ENCODE measurements at regions not wholly inside any gene's neighbourhood (a gene's known extent, or its start where the extent isn't known, plus 50 kb on each side); places are given as distances from the start of the nearest gene placed in this dataset.
"Not testable (repeated sequence)": the region's sequence is repeated elsewhere in the genome, so short reads cannot be mapped to it uniquely, and the experiment has no call there.

- not testable (repeated sequence) for TF ChIP-seq NFYB (CRISPR knock-in tag; conservative IDR thresholded peaks at IDR 0.05; ENCODE audit: low read depth); CTCF (IDR thresholded peaks at IDR 0.05); RELA (CRISPR knock-in tag; IDR thresholded peaks at IDR 0.05; ENCODE audit: borderline replicate concordance); ZBTB21 (CRISPR knock-in tag; IDR thresholded peaks at IDR 0.05; ENCODE audit: borderline replicate concordance); ELF4 (CRISPR knock-in tag; IDR thresholded peaks at IDR 0.05; ENCODE audit: low read depth); MYBL2 (CRISPR knock-in tag; IDR thresholded peaks at IDR 0.05); CREM (CRISPR knock-in tag; IDR thresholded peaks at IDR 0.05); USF2 (CRISPR knock-in tag; IDR thresholded peaks at IDR 0.05); ESRRA (CRISPR knock-in tag; IDR thresholded peaks at IDR 0.05; ENCODE audit: borderline replicate concordance)
Measured at GRCh38 chr6:114865506-114865905, 522.7 kb upstream of the HS3ST5 start.
